ENCODE measurements at regions not wholly inside any gene's neighbourhood (a gene's known extent, or its start where the extent isn't known, plus 50 kb on each side); places are given as distances from the start of the nearest gene placed in this dataset.

- Histone ChIP-seq H4K20me1 (ENCODE audit: control insufficient read depth, extremely low read depth, insufficient read depth, low read length) (no peaks in the 10 kb centered on the region), H3K27me3 (ENCODE audit: control insufficient read depth, insufficient read depth, low read length) (no peaks in the 10 kb centered on the region), H3K4me2 (ENCODE audit: extremely low read depth, insufficient read depth, low read length) (no peak overlapping the region), H3K9ac (ENCODE audit: insufficient read depth, low read length) (no peak overlapping the region), H3K27ac (ENCODE audit: insufficient read depth, low read length) (no peak overlapping the region), H3K4me3 (replicated peaks in 1 of 4; ENCODE audit: control extremely low read depth in 1 of 4, insufficient read depth in 1 of 4, low read depth in 3 of 4, low read length in 4 of 4) (no peak overlapping the region), H3K79me2 (ENCODE audit: control insufficient read depth, insufficient read depth, low read length) (no peaks in the 10 kb centered on the region), H3K36me3 (ENCODE audit: control insufficient read depth, insufficient read depth, low read length) (no peaks in the 10 kb centered on the region), H3K4me1 (ENCODE audit: control insufficient read depth, extremely low read depth, insufficient read depth, low read length) (no peaks in the 10 kb centered on the region), H2AFZ (ENCODE audit: low read length) (no peak overlapping the region), H3K9me3 (ENCODE audit: control insufficient read depth, insufficient read depth, low read depth, low read length) (no peaks in the 10 kb centered on the region)
- TF ChIP-seq EZH2 (IDR thresholded peaks at IDR 0.05; ENCODE audit: low read length, missing control alignments) (no peak), CTCF (conservative IDR thresholded peaks at IDR 0.05 in 1 of 2, IDR thresholded peaks at IDR 0.05 in 1 of 2; ENCODE audit: low read depth in 1 of 2, low read length in 2 of 2) (no peak)
- no peak for DNase-seq (ENCODE audit: low read depth in 2 of 2)
Observed at GRCh38 chr5:5884593-5884992, 462.1 kb downstream of the ICE1 start.

GRCh38 chr5:5883562-5883961 is 461.1 kb downstream of the ICE1 start:
- TF ChIP-seq CTCF (conservative IDR thresholded peaks at IDR 0.05 in 1 of 2, IDR thresholded peaks at IDR 0.05 in 1 of 2; ENCODE audit: low read depth in 1 of 2, low read length in 2 of 2) (no peak), EZH2 (IDR thresholded peaks at IDR 0.05; ENCODE audit: low read length, missing control alignments) (no peak)
- Histone ChIP-seq H3K27ac (ENCODE audit: insufficient read depth, low read length) (no peak overlapping the region), H3K4me3 (replicated peaks in 1 of 4; ENCODE audit: control extremely low read depth in 1 of 4, insufficient read depth in 1 of 4, low read depth in 3 of 4, low read length in 4 of 4) (no peak overlapping the region), H2AFZ (ENCODE audit: low read length) (no peak overlapping the region), H3K9ac (ENCODE audit: insufficient read depth, low read length) (no peak overlapping the region), H3K4me1 (ENCODE audit: control insufficient read depth, extremely low read depth, insufficient read depth, low read length) (no peaks in the 10 kb centered on the region), H3K36me3 (ENCODE audit: control insufficient read depth, insufficient read depth, low read length) (no peaks in the 10 kb centered on the region), H3K9me3 (ENCODE audit: control insufficient read depth, insufficient read depth, low read depth, low read length) (no peaks in the 10 kb centered on the region), H3K4me2 (ENCODE audit: extremely low read depth, insufficient read depth, low read length) (no peak overlapping the region), H3K79me2 (ENCODE audit: control insufficient read depth, insufficient read depth, low read length) (no peaks in the 10 kb centered on the region), H3K27me3 (ENCODE audit: control insufficient read depth, insufficient read depth, low read length) (no peaks in the 10 kb centered on the region), H4K20me1 (ENCODE audit: control insufficient read depth, extremely low read depth, insufficient read depth, low read length) (no peaks in the 10 kb centered on the region)
- DNase-seq (ENCODE audit: low read depth in 2 of 2) = no peak

DNA sequence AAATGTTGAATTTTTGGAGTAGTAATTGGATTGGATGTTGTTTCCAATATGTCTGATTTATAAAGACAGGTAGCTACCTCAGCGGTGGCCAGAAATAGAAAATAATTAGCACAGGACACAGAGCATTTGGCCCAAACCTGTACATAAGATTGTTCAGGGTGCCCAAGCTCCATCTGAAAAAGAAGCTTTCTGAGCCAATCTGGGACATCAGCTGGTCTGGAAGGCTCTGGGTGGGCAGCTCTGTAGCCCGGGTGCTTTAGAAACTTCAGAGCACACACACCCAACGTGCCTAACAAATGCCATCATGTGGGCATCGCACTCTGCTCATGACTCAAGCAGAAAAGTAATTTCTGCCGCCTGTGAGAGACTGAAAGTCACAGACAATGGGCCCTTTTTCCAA is 460.7 kb downstream of the ICE1 start:
- Histone ChIP-seq H3K27ac (ENCODE audit: insufficient read depth, low read length) (no peak overlapping the region), H4K20me1 (ENCODE audit: control insufficient read depth, extremely low read depth, insufficient read depth, low read length) (no peaks in the 10 kb centered on the region), H3K36me3 (ENCODE audit: control insufficient read depth, insufficient read depth, low read length) (no peaks in the 10 kb centered on the region), H2AFZ (ENCODE audit: low read length) (no peak overlapping the region), H3K4me3 (replicated peaks in 1 of 4; ENCODE audit: control extremely low read depth in 1 of 4, insufficient read depth in 1 of 4, low read depth in 3 of 4, low read length in 4 of 4) (no peak overlapping the region), H3K4me1 (ENCODE audit: control insufficient read depth, extremely low read depth, insufficient read depth, low read length) (no peaks in the 10 kb centered on the region), H3K79me2 (ENCODE audit: control insufficient read depth, insufficient read depth, low read length) (no peaks in the 10 kb centered on the region), H3K9ac (ENCODE audit: insufficient read depth, low read length) (no peak overlapping the region), H3K9me3 (ENCODE audit: control insufficient read depth, insufficient read depth, low read depth, low read length) (no peaks in the 10 kb centered on the region), H3K4me2 (ENCODE audit: extremely low read depth, insufficient read depth, low read length) (no peak overlapping the region), H3K27me3 (ENCODE audit: control insufficient read depth, insufficient read depth, low read length) (no peaks in the 10 kb centered on the region)
- TF ChIP-seq EZH2 (IDR thresholded peaks at IDR 0.05; ENCODE audit: low read length, missing control alignments) = no peak
- no peak for TF ChIP-seq CTCF (conservative IDR thresholded peaks at IDR 0.05 in 1 of 2, IDR thresholded peaks at IDR 0.05 in 1 of 2; ENCODE audit: low read depth in 1 of 2, low read length in 2 of 2)
- DNase-seq (ENCODE audit: low read depth in 2 of 2) = no peak

Measured in fibroblast of lung (primary cell).